Sigmoid colon (tissue), 6 donors: ENCODE measurements at regions not wholly inside any gene's neighbourhood (a gene's known extent, or its start where the extent isn't known, plus 50 kb on each side); places are given as distances from the start of the nearest gene placed in this dataset.
A peak's percentile ranks its signal among the peaks of the same experiment; 100 is the strongest.
"Not testable (repeated sequence)": the region's sequence is repeated elsewhere in the genome, so short reads cannot be mapped to it uniquely, and the experiment has no call there.

Experiments
- DNase-seq: peaks from one replicate; pipeline ENCODE4 v3.0.0-alpha.2; 2019
- H3K27ac ChIP-seq, 4 donors: fragments of 200-600 bp; sonication (generic); one replicate each; pipeline ENCODE4 v1.5.1; 2016 to 2019; ENCODE audit warnings: mild to moderate bottlenecking in 1 of 4
- H3K27me3 ChIP-seq, 3 donors: fragments of 200-600 bp; sonication (generic); one replicate each; pipeline ENCODE4 v1.5.1; 2019; ENCODE audit warnings: mild to moderate bottlenecking in 1 of 3
- H3K36me3 ChIP-seq, 4 donors: fragments of 200-600 bp; sonication (generic); one replicate each; pipeline ENCODE4 v1.5.1; 2016 to 2019
- H3K4me1 ChIP-seq, 4 donors: fragments of 200-600 bp; sonication (generic); one replicate each; pipeline ENCODE4 v1.5.1; 2017 to 2019
- H3K4me3 ChIP-seq, 4 donors: fragments of 200-600 bp; sonication (generic); one replicate each; pipeline ENCODE4 v1.5.1; 2017 to 2019; ENCODE audit warnings: mild to moderate bottlenecking in 2 of 4, moderate library complexity in 1 of 4
- H3K9me3 ChIP-seq, 4 donors: fragments of 200-600 bp in 3 of 4; sonication (generic) in 3 of 4; one replicate each; pipeline versions ENCODE4 v1.5.1 to v1.6.1; 2013 to 2019
- EP300 ChIP-seq, 4 donors: sonication (generic); formaldehyde crosslinking; IDR thresholded peaks; one replicate each; pipeline ENCODE4 v1.6.1; 2017; ENCODE audit warnings: antibody characterized with exemption in 4 of 4
- POLR2A ChIP-seq, 2 donors: fragments of 450-650 bp; IDR thresholded peaks; one replicate each; pipeline ENCODE4 v1.6.1; 2016; ENCODE audit warnings: antibody characterized with exemption in 2 of 2, mild to moderate bottlenecking in 2 of 2, moderate library complexity in 2 of 2
- POLR2AphosphoS5 ChIP-seq, 4 donors: sonication (generic); formaldehyde crosslinking; IDR thresholded peaks; one replicate each; pipeline ENCODE4 v1.6.1; 2017; ENCODE audit warnings: antibody characterized with exemption in 4 of 4
- WGBS, 2 donors: extraction: QIAGEN DNeasy Blood & Tissue Kit; methylation state at CpG; one replicate each; pipeline ENCODE4 v1.1.7; 2013; 5-methylcytosine and 5-hydroxymethylcytosine counted together
- intact Hi-C: fragments of 100-400 bp; cut with DNase I; formaldehyde crosslinking; loops from one replicate; pipeline ENCODE4 v1.15.1; 2023
- TF ChIP-seq, protein P1 (sequence below), 4 experiments: fragments of 450-650 bp in 3 of 4; fragments of 200-600 bp in 1 of 4; IDR thresholded peaks; one replicate each; pipeline ENCODE4 v1.5.1; 2016 to 2019; ENCODE audit warnings: antibody characterized with exemption in 4 of 4, mild to moderate bottlenecking in 3 of 4, moderate library complexity in 2 of 4
- donor health status: healthy with polysubstance abuse.
- donor health status: healthy.

- TF ChIP-seq, protein P1, sequence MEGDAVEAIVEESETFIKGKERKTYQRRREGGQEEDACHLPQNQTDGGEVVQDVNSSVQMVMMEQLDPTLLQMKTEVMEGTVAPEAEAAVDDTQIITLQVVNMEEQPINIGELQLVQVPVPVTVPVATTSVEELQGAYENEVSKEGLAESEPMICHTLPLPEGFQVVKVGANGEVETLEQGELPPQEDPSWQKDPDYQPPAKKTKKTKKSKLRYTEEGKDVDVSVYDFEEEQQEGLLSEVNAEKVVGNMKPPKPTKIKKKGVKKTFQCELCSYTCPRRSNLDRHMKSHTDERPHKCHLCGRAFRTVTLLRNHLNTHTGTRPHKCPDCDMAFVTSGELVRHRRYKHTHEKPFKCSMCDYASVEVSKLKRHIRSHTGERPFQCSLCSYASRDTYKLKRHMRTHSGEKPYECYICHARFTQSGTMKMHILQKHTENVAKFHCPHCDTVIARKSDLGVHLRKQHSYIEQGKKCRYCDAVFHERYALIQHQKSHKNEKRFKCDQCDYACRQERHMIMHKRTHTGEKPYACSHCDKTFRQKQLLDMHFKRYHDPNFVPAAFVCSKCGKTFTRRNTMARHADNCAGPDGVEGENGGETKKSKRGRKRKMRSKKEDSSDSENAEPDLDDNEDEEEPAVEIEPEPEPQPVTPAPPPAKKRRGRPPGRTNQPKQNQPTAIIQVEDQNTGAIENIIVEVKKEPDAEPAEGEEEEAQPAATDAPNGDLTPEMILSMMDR (IDR thresholded peaks at IDR 0.05), result peak in 2 of 4 experiments; percentile 10 to 44
- DNase-seq, H3K36me3 ChIP-seq, intact Hi-C loops, H3K4me1 ChIP-seq, H3K9me3 ChIP-seq, H3K4me3 ChIP-seq, H3K27ac ChIP-seq, H3K27me3 ChIP-seq: not testable (repeated sequence)
- WGBS, 2 donors, result 19 to 28% methylated on average over 11 of the region's 15 CpGs
Observed at GRCh38 chr6:167217951-167218759, 60.4 kb upstream of the GPR31 start.

GRCh38 chr6:167219079-167219478 is 61.3 kb upstream of the GPR31 start:
- 88% methylated on average over 4 of the region's 4 CpGs for WGBS, 2 donors
- H3K27ac ChIP-seq, H3K27me3 ChIP-seq, H3K36me3 ChIP-seq, DNase-seq, intact Hi-C loops, H3K4me3 ChIP-seq, H3K4me1 ChIP-seq, H3K9me3 ChIP-seq: not testable (repeated sequence)

- H3K36me3 ChIP-seq, result no peaks in the 10 kb centered on the region
- H3K27ac ChIP-seq, result no peak overlapping the region
- H3K9me3 ChIP-seq, result no peaks in the 10 kb centered on the region
- no peaks in the 10 kb centered on the region for H3K27me3 ChIP-seq
- no peak for TF ChIP-seq EP300 (IDR thresholded peaks at IDR 0.05)
- TF ChIP-seq, protein P1 (IDR thresholded peaks at IDR 0.05), result no peak
- no peak overlapping the region for H3K4me3 ChIP-seq
- no peaks in the 10 kb centered on the region for H3K4me1 ChIP-seq
- intact Hi-C loops, result no loop called here
- DNase-seq, result no peak
- 87 to 88% methylated on average over 19 of the region's 19 CpGs for WGBS, 2 donors
Observed at GRCh38 chr6:167219967-167220512, 62.3 kb upstream of the GPR31 start.

DNA sequence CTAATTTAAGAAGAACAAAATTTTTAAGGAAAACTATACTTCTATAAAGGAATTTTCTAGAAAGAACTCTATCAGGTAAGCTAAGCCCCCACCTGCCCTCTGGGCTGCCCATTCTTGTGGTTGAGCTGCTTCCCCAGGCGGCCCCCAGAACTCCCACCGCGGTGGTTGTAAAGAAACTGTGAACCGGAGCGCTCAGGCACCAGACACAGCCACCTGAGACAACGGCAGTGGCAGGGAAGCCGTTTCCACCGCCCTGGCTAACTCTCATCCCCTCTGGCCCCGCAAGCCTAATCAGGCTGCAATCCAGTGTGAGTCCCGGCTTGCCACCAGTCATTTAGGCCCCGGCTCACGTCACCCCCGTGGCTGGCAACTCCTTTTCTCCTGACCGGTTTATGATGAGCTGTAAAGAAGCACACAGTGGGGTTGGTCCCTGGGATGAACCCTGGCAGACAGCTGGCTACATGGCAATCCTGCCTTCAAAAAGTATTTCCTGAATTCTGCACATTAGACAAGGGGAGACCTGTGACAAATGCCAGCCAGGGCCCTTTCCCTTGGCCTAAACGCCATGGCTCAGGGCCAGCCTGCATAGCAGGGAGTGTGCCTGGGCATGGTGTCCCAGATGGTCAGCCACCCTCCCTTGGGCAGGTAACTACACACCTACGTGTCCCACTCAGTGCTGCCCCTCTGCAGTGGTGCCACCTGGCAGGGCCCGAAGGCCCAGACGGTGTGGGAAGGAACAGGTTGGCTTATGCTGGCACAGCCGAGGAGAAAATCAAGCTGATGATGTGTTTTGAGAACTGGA is 63.8 kb upstream of the GPR31 start:
- no peaks in the 10 kb centered on the region for H3K36me3 ChIP-seq
- H3K27me3 ChIP-seq, result no peaks in the 10 kb centered on the region
- no peak overlapping the region for H3K27ac ChIP-seq
- no peaks in the 10 kb centered on the region for H3K9me3 ChIP-seq
- no peak overlapping the region for H3K4me3 ChIP-seq
- intact Hi-C loops, result no loop called here
- TF ChIP-seq, protein P1 (IDR thresholded peaks at IDR 0.05), result no peak
- TF ChIP-seq EP300 (IDR thresholded peaks at IDR 0.05), result no peak
- no peak for TF ChIP-seq POLR2A (IDR thresholded peaks at IDR 0.05)
- no peak for TF ChIP-seq POLR2AphosphoS5 (IDR thresholded peaks at IDR 0.05)
- no peak for DNase-seq
- 63 to 70% methylated on average over 19 of the region's 19 CpGs for WGBS, 2 donors
- H3K4me1 ChIP-seq, result no peaks in the 10 kb centered on the region

DNA sequence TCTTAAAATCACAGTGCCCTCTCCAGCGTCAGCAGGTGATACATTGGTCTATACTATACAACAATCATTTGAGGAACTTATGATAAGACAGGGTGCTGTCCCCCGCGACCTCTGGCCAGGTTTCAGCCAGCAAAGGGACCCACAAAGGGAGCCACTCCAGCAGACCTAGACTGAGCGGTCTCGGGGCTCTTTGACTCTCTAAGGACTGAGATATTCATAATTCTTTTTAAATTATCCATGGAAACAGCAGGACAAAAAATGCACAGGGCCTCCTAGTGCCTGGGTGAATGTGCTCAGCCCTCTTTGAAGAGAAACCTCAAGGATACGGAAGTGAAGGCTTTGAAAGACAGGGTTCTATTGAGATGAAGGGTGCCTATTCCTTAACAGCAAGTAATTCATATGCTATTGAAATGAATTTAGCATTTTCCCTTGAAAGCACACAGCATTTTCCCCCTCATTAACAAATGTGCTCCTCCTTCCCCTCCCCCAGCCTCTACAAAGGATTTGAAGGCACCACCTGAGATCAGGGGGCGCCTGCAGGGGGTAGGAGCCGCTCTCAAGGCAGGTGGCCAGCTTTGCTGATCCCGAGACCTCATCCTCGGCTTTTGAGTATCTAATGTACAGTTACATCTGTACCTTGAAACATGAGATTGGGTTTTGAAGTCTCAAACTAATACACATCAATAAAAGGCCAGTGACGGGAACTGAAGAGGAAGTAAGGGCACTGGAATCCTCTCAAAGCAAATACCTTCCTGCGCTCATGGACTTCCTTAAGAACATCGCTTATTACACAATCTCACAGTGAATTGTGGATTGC is 65.3 kb upstream of the UNC93A start:
- H3K36me3 ChIP-seq, intact Hi-C loops, H3K27me3 ChIP-seq, H3K4me3 ChIP-seq, H3K9me3 ChIP-seq, H3K27ac ChIP-seq, DNase-seq, H3K4me1 ChIP-seq: not testable (repeated sequence)
- 61 to 65% methylated on average over 12 to 13 of the region's 13 CpGs for WGBS, 2 donors
